T-helper 2 cell treated with Interferon-gamma antibody and Interleukin-4, amounts not matched to agents 5 μg/mL and 100 μg/mL, for 36 hours (primary cell): ENCODE measurements at regions not wholly inside any gene's neighbourhood (a gene's known extent, or its start where the extent isn't known, plus 50 kb on each side); places are given as distances from the start of the nearest gene placed in this dataset.

ENCODE experiments used
- DNase-seq: peaks from one replicate; pipeline ENCODE4 v3.0.0; 2021; ENCODE audit warnings: low spot score
- H3K27ac Mint-ChIP-seq: one replicate; pipeline ENCODE4 v1.8.0; 2021; ENCODE audit warnings: mild to moderate bottlenecking, mixed read lengths
- H3K27me3 Mint-ChIP-seq: one replicate; pipeline ENCODE4 v1.8.0; 2021; ENCODE audit warnings: low read depth, mixed read lengths
- H3K36me3 Mint-ChIP-seq: one replicate; pipeline ENCODE4 v1.8.0; 2021; ENCODE audit warnings: low read depth, mixed read lengths
- H3K4me1 Mint-ChIP-seq: one replicate; pipeline ENCODE4 v1.8.0; 2021; ENCODE audit warnings: low read depth, mixed read lengths
- H3K4me3 Mint-ChIP-seq: one replicate; pipeline ENCODE4 v1.8.0; 2022; ENCODE audit warnings: mild to moderate bottlenecking, moderate library complexity, mixed read lengths
- H3K9me3 Mint-ChIP-seq: one replicate; pipeline ENCODE4 v1.8.0; 2021; ENCODE audit warnings: mixed read lengths

- Mint-ChIP-seq H3K4me3 (no peak overlapping the region), H3K27me3 (no peaks in the 10 kb centered on the region), H3K27ac (no peak overlapping the region), H3K4me1 (no peaks in the 10 kb centered on the region), H3K9me3 (no peaks in the 10 kb centered on the region), H3K36me3 (no peaks in the 10 kb centered on the region)
- no peak for DNase-seq
Measured at GRCh38 chr15:38941399-38941953, 376.9 kb upstream of the RASGRP1 start.

GRCh38 chr15:38944536-38944935 is 379.9 kb upstream of the RASGRP1 start:
- H3K4me1 Mint-ChIP-seq = no peaks in the 10 kb centered on the region

GRCh38 chr15:38945551-38946298 is 381.1 kb upstream of the RASGRP1 start:
- Mint-ChIP-seq H3K4me1 (no peaks in the 10 kb centered on the region), H3K4me3 (no peak overlapping the region), H3K27me3 (no peaks in the 10 kb centered on the region), H3K9me3 (no peaks in the 10 kb centered on the region), H3K36me3 (no peaks in the 10 kb centered on the region), H3K27ac (no peak overlapping the region)
- no peak for DNase-seq

More at GRCh38 chr15:38944536-38944935, 379.9 kb upstream of the RASGRP1 start:
- no peak overlapping the region for H3K4me3 Mint-ChIP-seq
- no peaks in the 10 kb centered on the region for H3K36me3 Mint-ChIP-seq
- no peak for DNase-seq
- H3K27me3 Mint-ChIP-seq = no peaks in the 10 kb centered on the region
- H3K9me3 Mint-ChIP-seq = no peaks in the 10 kb centered on the region
- no peak overlapping the region for H3K27ac Mint-ChIP-seq

- Mint-ChIP-seq H3K9me3 (no peaks in the 10 kb centered on the region), H3K4me3 (no peak overlapping the region), H3K4me1 (no peaks in the 10 kb centered on the region), H3K36me3 (no peaks in the 10 kb centered on the region), H3K27me3 (no peaks in the 10 kb centered on the region), H3K27ac (no peak overlapping the region)
- no peak for DNase-seq
Measured at GRCh38 chr15:38954090-38954489, 389.5 kb upstream of the RASGRP1 start.

- H3K4me1 Mint-ChIP-seq = no peaks in the 10 kb centered on the region
- DNase-seq = no peak
- no peak overlapping the region for H3K27ac Mint-ChIP-seq
- H3K9me3 Mint-ChIP-seq = no peaks in the 10 kb centered on the region
- H3K27me3 Mint-ChIP-seq = peaks cover 4% of the 10 kb centered on the region
- no peaks in the 10 kb centered on the region for H3K36me3 Mint-ChIP-seq
- no peak overlapping the region for H3K4me3 Mint-ChIP-seq
Measured at GRCh38 chr15:38961456-38961855, 396.8 kb upstream of the RASGRP1 start.

GRCh38 chr15:38961931-38962330 is 397.3 kb upstream of the RASGRP1 start:
- Mint-ChIP-seq H3K27me3 (peaks cover 6% of the 10 kb centered on the region), H3K36me3 (no peaks in the 10 kb centered on the region), H3K9me3 (no peaks in the 10 kb centered on the region), H3K4me1 (no peaks in the 10 kb centered on the region), H3K4me3 (no peak overlapping the region), H3K27ac (no peak overlapping the region)
- DNase-seq = no peak

DNA sequence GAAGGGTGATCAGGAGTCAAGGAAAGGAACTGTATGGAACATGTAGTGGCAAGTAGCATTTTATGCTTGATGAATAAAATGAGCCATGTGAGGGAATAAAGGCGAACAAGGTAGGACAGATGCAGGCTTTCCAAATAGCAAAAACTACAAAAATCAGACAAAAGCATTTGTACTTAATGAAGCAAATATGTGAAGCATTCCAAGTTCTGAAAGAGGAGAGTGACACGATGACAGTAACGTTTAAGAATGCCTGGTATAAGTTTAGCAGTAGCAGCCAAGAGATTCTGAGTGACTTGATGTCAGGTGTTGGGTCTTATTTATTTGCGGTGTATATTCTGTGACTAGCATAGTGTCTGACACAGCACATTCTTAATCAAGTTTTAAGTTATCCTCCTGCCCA is 408.2 kb upstream of the RASGRP1 start:
- no peaks in the 10 kb centered on the region for H3K27me3 Mint-ChIP-seq
- DNase-seq = no peak
- H3K4me1 Mint-ChIP-seq = no peaks in the 10 kb centered on the region
- no peak overlapping the region for H3K27ac Mint-ChIP-seq
- H3K4me3 Mint-ChIP-seq = no peak overlapping the region
- H3K9me3 Mint-ChIP-seq = no peaks in the 10 kb centered on the region
- H3K36me3 Mint-ChIP-seq = no peaks in the 10 kb centered on the region

- Mint-ChIP-seq H3K27me3 (no peaks in the 10 kb centered on the region), H3K4me3 (no peak overlapping the region), H3K4me1 (no peaks in the 10 kb centered on the region), H3K9me3 (no peaks in the 10 kb centered on the region), H3K27ac (no peak overlapping the region), H3K36me3 (no peaks in the 10 kb centered on the region)
- DNase-seq = no peak
Measured at GRCh38 chr15:38975282-38975990, 410.8 kb upstream of the RASGRP1 start.

- no peak for DNase-seq
- H3K9me3 Mint-ChIP-seq = no peaks in the 10 kb centered on the region
- no peak overlapping the region for H3K4me3 Mint-ChIP-seq
- H3K36me3 Mint-ChIP-seq = no peaks in the 10 kb centered on the region
- peaks cover 3% of the 10 kb centered on the region for H3K27me3 Mint-ChIP-seq
- no peak overlapping the region for H3K27ac Mint-ChIP-seq
- no peaks in the 10 kb centered on the region for H3K4me1 Mint-ChIP-seq
Measured at GRCh38 chr15:38991126-38991525, 426.5 kb upstream of the RASGRP1 start.

- H3K27ac Mint-ChIP-seq = no peak overlapping the region
- H3K4me1 Mint-ChIP-seq = no peaks in the 10 kb centered on the region
- no peaks in the 10 kb centered on the region for H3K9me3 Mint-ChIP-seq
- no peak overlapping the region for H3K4me3 Mint-ChIP-seq
- no peaks in the 10 kb centered on the region for H3K36me3 Mint-ChIP-seq
- DNase-seq = no peak
- peaks cover 3% of the 10 kb centered on the region for H3K27me3 Mint-ChIP-seq
Measured at GRCh38 chr15:38991701-38992100, 427.1 kb upstream of the RASGRP1 start.

DNA sequence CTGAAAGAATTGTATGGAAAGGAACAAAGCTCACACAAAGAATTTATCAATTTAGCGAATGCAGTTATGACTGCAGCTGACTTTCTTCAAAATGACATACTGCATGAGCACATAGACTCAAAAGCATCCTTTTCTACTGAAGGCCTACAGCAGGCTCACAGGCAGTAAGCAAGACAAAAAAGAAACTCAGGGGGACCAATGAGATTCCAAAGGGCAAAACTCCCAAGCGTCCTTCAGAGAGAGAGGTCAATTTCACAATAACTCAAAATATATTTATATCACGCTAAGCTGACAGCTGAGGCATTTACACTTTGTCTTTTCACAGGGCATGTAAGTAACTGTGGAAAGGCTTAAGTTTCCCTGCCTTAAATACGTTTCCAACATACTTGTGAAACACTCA is 427.9 kb upstream of the RASGRP1 start:
- no peaks in the 10 kb centered on the region for H3K36me3 Mint-ChIP-seq
- H3K4me1 Mint-ChIP-seq = no peaks in the 10 kb centered on the region
- H3K9me3 Mint-ChIP-seq = no peaks in the 10 kb centered on the region
- DNase-seq = no peak
- peaks cover 3% of the 10 kb centered on the region for H3K27me3 Mint-ChIP-seq
- H3K27ac Mint-ChIP-seq = no peak overlapping the region
- no peak overlapping the region for H3K4me3 Mint-ChIP-seq

DNA sequence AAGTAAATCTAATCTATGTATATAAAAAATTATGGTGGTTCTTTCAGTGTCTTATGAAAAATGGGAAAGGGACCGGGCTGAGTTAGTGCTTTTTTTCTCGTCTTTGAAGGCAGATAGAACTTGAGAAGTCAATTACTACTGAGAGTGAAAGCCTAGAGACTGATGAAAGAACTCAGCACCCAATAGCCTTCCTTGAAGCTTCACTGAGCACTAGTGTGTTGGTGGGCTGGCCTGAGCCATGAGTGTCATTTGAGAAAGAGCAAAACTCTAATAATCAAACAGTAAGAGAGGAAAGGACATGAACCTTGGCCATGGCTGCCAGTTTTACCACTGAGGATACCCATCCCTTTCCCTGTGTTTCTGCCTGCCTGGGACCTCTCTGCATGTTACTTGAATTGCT is 428.3 kb upstream of the RASGRP1 start:
- Mint-ChIP-seq H3K27me3 (peaks cover 3% of the 10 kb centered on the region), H3K27ac (no peak overlapping the region), H3K4me1 (no peaks in the 10 kb centered on the region), H3K36me3 (no peaks in the 10 kb centered on the region), H3K4me3 (no peak overlapping the region), H3K9me3 (no peaks in the 10 kb centered on the region)
- no peak for DNase-seq

- no peak overlapping the region for H3K4me3 Mint-ChIP-seq
- no peaks in the 10 kb centered on the region for H3K27me3 Mint-ChIP-seq
- H3K4me1 Mint-ChIP-seq = no peaks in the 10 kb centered on the region
- no peaks in the 10 kb centered on the region for H3K9me3 Mint-ChIP-seq
- H3K36me3 Mint-ChIP-seq = no peaks in the 10 kb centered on the region
- no peak for DNase-seq
- no peak overlapping the region for H3K27ac Mint-ChIP-seq
Measured at GRCh38 chr15:38994310-38994709, 429.7 kb upstream of the RASGRP1 start.

GRCh38 chr15:38996111-38996631 is 431.6 kb upstream of the RASGRP1 start:
- Mint-ChIP-seq H3K36me3 (no peaks in the 10 kb centered on the region), H3K4me1 (peaks cover 4% of the 10 kb centered on the region), H3K9me3 (no peaks in the 10 kb centered on the region), H3K27ac (no peak overlapping the region), H3K4me3 (no peak overlapping the region), H3K27me3 (no peaks in the 10 kb centered on the region)
- DNase-seq = no peak
